H9 (cell line): ENCODE measurements at regions not wholly inside any gene's neighbourhood (a gene's known extent, or its start where the extent isn't known, plus 50 kb on each side); places are given as distances from the start of the nearest gene placed in this dataset.

Experiments
- DNase-seq: peaks from one replicate; pipeline ENCODE4 v3.0.0-alpha.2; 2017
- H2AFZ ChIP-seq: one replicate; pipeline ENCODE4 v1.6.1; 2013; ENCODE audit warnings: mild to moderate bottlenecking, low read length, control low read depth, moderate library complexity
- H2AK5ac ChIP-seq: 2 replicates; pipeline ENCODE4 v1.6.1; 2013; ENCODE audit warnings: low read length, control low read depth, mixed read lengths; ENCODE audit not compliant: insufficient read length
- H2BK120ac ChIP-seq: one replicate; pipeline ENCODE4 v1.6.1; 2013; ENCODE audit warnings: low read depth, mild to moderate bottlenecking, low read length, control low read depth, inconsistent platforms; ENCODE audit not compliant: poor library complexity, severe bottlenecking
- H2BK12ac ChIP-seq: 2 replicates; pipeline ENCODE4 v1.6.1; 2013; ENCODE audit warnings: low read length, control low read depth, mixed read lengths, low read depth; ENCODE audit not compliant: insufficient read length
- H2BK15ac ChIP-seq: 2 replicates; pipeline ENCODE4 v1.6.1; 2013; ENCODE audit warnings: low read depth, low read length, control low read depth
- H2BK20ac ChIP-seq: one replicate; pipeline ENCODE4 v1.6.1; 2013; ENCODE audit warnings: low read depth, mild to moderate bottlenecking, low read length, control low read depth, inconsistent platforms; ENCODE audit not compliant: poor library complexity, severe bottlenecking
- H2BK5ac ChIP-seq: 2 replicates; pipeline ENCODE4 v1.6.1; 2013; ENCODE audit warnings: low read length, control low read depth, mixed read lengths; ENCODE audit not compliant: insufficient read length
- H3K14ac ChIP-seq: 2 replicates; pipeline ENCODE4 v1.6.1; 2013; ENCODE audit warnings: low read length, control low read depth; ENCODE audit not compliant: insufficient read depth
- H3K18ac ChIP-seq: 2 replicates; pipeline ENCODE4 v1.6.1; 2013; ENCODE audit warnings: low read depth, mild to moderate bottlenecking, mixed read lengths, low read length, control low read depth; ENCODE audit not compliant: insufficient read length
- H3K23ac ChIP-seq: 2 replicates; pipeline ENCODE4 v1.6.1; 2013; ENCODE audit warnings: low read length, control low read depth, mixed read lengths, low read depth; ENCODE audit not compliant: insufficient read length
- H3K23me2 ChIP-seq: 2 replicates; pipeline ENCODE4 v1.6.1; 2013; ENCODE audit warnings: low read depth, mild to moderate bottlenecking, mixed read lengths, low read length, control low read depth; ENCODE audit not compliant: insufficient read length, poor library complexity, severe bottlenecking
- H3K27ac ChIP-seq: 2 replicates; pipeline ENCODE4 v1.5.1; 2013; ENCODE audit warnings: low read length, control low read depth, mixed read lengths, low read depth; ENCODE audit not compliant: insufficient read length
- H3K27me3 ChIP-seq: 2 replicates; pipeline ENCODE4 v1.6.1; 2013; ENCODE audit warnings: low read length, control low read depth, inconsistent platforms; ENCODE audit not compliant: insufficient read depth
- H3K4ac ChIP-seq: 2 replicates; pipeline ENCODE4 v1.6.1; 2013; ENCODE audit warnings: low read depth, mild to moderate bottlenecking, control low read depth, inconsistent platforms, low read length, moderate library complexity
- H3K4me1 ChIP-seq: 2 replicates; pipeline ENCODE4 v1.6.1; 2013; ENCODE audit warnings: low read length, control low read depth, inconsistent platforms; ENCODE audit not compliant: insufficient read depth
- H3K4me2 ChIP-seq: 2 replicates; pipeline ENCODE4 v1.6.1; 2013; ENCODE audit warnings: low read length, control low read depth, mixed read lengths; ENCODE audit not compliant: insufficient read length, insufficient read depth
- H3K56ac ChIP-seq: 2 replicates; pipeline ENCODE4 v1.6.1; 2013; ENCODE audit warnings: low read depth, mild to moderate bottlenecking, mixed read lengths, low read length, control low read depth; ENCODE audit not compliant: insufficient read length
- H3K79me1 ChIP-seq: 2 replicates; pipeline ENCODE4 v1.6.1; 2013; ENCODE audit warnings: low read depth, mild to moderate bottlenecking, moderate library complexity, low read length, control low read depth, inconsistent platforms; ENCODE audit not compliant: insufficient read depth, poor library complexity, severe bottlenecking
- H3K79me2 ChIP-seq: 2 replicates; pipeline ENCODE4 v1.6.1; 2013; ENCODE audit warnings: low read length, control low read depth, inconsistent platforms; ENCODE audit not compliant: insufficient read depth
- H3K9ac ChIP-seq: 2 replicates; pipeline ENCODE4 v1.6.1; 2013; ENCODE audit warnings: low read length, control low read depth, mixed read lengths; ENCODE audit not compliant: insufficient read length; ENCODE audit errors: extremely low read depth
- H3K9me3 ChIP-seq: one replicate; pipeline ENCODE4 v1.6.1; 2013; ENCODE audit warnings: low read depth, low read length, inconsistent platforms; ENCODE audit not compliant: control insufficient read depth
- H3T11ph ChIP-seq: one replicate; pipeline ENCODE4 v1.6.1; 2013; ENCODE audit warnings: mild to moderate bottlenecking, low read length, control low read depth, inconsistent platforms
- H4K20me1 ChIP-seq: one replicate; pipeline ENCODE4 v1.6.1; 2013; ENCODE audit not compliant: control insufficient read depth, insufficient read length, insufficient read depth
- H4K5ac ChIP-seq: 2 replicates; pipeline ENCODE4 v1.6.1; 2013; ENCODE audit warnings: low read depth, mild to moderate bottlenecking, mixed read lengths, low read length, control low read depth; ENCODE audit not compliant: insufficient read length
- H4K8ac ChIP-seq: replicated peaks from 2 replicates; pipeline ENCODE4 v1.6.1; 2013; ENCODE audit warnings: low read length, control low read depth, mixed read lengths, low read depth; ENCODE audit not compliant: insufficient read length
- H4K91ac ChIP-seq: 2 replicates; pipeline ENCODE4 v1.6.1; 2013; ENCODE audit warnings: low read depth, mild to moderate bottlenecking, moderate library complexity, mixed read lengths, low read length, control low read depth; ENCODE audit not compliant: insufficient read length
- H3K27ac Mint-ChIP-seq, 3 experiments: 2 replicates in 2 of 3; 3 replicates in 1 of 3; pipeline ENCODE4 v1.8.0; 2020 to 2021; ENCODE audit warnings: mixed read lengths in 3 of 3, mild to moderate bottlenecking in 1 of 3, moderate library complexity in 1 of 3
- H3K27me3 Mint-ChIP-seq: 2 replicates; pipeline ENCODE4 v1.8.0; 2021; ENCODE audit warnings: low read depth, mild to moderate bottlenecking, moderate library complexity, mixed read lengths
- H3K36me3 Mint-ChIP-seq, 3 experiments: 2 replicates in 2 of 3; 3 replicates in 1 of 3; pipeline ENCODE4 v1.8.0; 2020 to 2021; ENCODE audit warnings: low read depth in 3 of 3, mixed read lengths in 3 of 3; ENCODE audit not compliant: insufficient read depth in 1 of 3
- H3K4me1 Mint-ChIP-seq, 2 experiments: 2 replicates each; pipeline ENCODE4 v1.8.0; 2020; ENCODE audit warnings: mixed read lengths in 2 of 2
- H3K4me3 Mint-ChIP-seq, 2 experiments: 2 replicates in 1 of 2; 3 replicates in 1 of 2; pipeline ENCODE4 v1.8.0; 2020 to 2021; ENCODE audit warnings: mild to moderate bottlenecking in 2 of 2, mixed read lengths in 2 of 2, moderate library complexity in 1 of 2
- H3K9me3 Mint-ChIP-seq, 2 experiments: 2 replicates in 1 of 2; 3 replicates in 1 of 2; pipeline ENCODE4 v1.8.0; 2020; ENCODE audit warnings: mild to moderate bottlenecking in 2 of 2, mixed read lengths in 2 of 2, moderate library complexity in 1 of 2
- WGBS: extraction: QIAGEN DNeasy Blood & Tissue Kit; methylation state at CpG from one replicate; pipeline ENCODE4 v1.1.7; 2013; ENCODE audit warnings: missing lambda C conversion rate, low lambda C conversion rate, mixed read lengths; ENCODE audit not compliant: insufficient read length; ENCODE audit errors: extremely low coverage; 5-methylcytosine and 5-hydroxymethylcytosine counted together
- TF ChIP-seq, protein P1 (sequence below): fragments of 200-600 bp; sonication (generic); conservative IDR thresholded peaks from 3 replicates; pipeline ENCODE4 v1.8.0; 2021; ENCODE audit warnings: antibody characterized with exemption, mild to moderate bottlenecking

DNA sequence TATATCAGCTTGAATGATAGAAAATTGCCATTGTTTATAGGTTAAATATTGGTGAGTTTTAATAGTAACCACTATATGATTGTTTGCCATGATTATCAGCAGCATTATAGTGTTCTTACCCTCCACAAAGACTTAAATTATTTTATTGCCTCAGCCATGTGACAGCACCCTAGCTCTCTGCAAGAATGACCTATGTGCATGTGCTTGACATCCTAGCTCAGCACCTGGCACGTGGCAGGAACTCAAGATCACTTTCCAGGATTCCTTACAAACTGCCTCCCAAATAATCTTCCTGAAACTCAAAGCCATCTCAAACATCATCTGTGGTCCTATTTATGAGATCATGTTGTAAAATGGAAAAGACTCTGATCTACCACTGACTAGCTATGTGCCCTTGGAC is 68.1 kb upstream of the ANKRD30A start:
- H2AK5ac ChIP-seq: no peak overlapping the region
- no peaks in the 10 kb centered on the region for H3K79me1 ChIP-seq
- H3K14ac ChIP-seq: no peak overlapping the region
- no peak overlapping the region for H4K91ac ChIP-seq
- no peak overlapping the region for H3K9ac ChIP-seq
- H2AFZ ChIP-seq: no peak overlapping the region
- Mint-ChIP-seq H3K4me1 (no peaks in the 10 kb centered on the region), H3K4me3 (no peak overlapping the region), H3K36me3 (peaks cover 0 to 32% (median 14%) of the 10 kb centered on the region in 3 experiments; a peak in 5 of 7 replicates), H3K9me3 (peaks cover 84 to 89% of the 10 kb centered on the region in 2 experiments), H3K27ac (no peak overlapping the region), H3K27me3 (no peaks in the 10 kb centered on the region; the same call in 1 of the 2 replicates)
- H2BK20ac ChIP-seq: no peak overlapping the region
- no peaks in the 10 kb centered on the region for H3K4me1 ChIP-seq
- DNase-seq: no peak
- H3K23me2 ChIP-seq: no peaks in the 10 kb centered on the region
- TF ChIP-seq, protein P1, sequence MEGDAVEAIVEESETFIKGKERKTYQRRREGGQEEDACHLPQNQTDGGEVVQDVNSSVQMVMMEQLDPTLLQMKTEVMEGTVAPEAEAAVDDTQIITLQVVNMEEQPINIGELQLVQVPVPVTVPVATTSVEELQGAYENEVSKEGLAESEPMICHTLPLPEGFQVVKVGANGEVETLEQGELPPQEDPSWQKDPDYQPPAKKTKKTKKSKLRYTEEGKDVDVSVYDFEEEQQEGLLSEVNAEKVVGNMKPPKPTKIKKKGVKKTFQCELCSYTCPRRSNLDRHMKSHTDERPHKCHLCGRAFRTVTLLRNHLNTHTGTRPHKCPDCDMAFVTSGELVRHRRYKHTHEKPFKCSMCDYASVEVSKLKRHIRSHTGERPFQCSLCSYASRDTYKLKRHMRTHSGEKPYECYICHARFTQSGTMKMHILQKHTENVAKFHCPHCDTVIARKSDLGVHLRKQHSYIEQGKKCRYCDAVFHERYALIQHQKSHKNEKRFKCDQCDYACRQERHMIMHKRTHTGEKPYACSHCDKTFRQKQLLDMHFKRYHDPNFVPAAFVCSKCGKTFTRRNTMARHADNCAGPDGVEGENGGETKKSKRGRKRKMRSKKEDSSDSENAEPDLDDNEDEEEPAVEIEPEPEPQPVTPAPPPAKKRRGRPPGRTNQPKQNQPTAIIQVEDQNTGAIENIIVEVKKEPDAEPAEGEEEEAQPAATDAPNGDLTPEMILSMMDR: no peak
- H2BK120ac ChIP-seq: no peak overlapping the region
- H3K27me3 ChIP-seq: no peaks in the 10 kb centered on the region
- no peak overlapping the region for H3K4me2 ChIP-seq
- WGBS: no CpG with 5 or more reads among the region's 1 CpG
- H2BK12ac ChIP-seq: no peak overlapping the region
- no peak overlapping the region for H3K56ac ChIP-seq
- no peak overlapping the region for H2BK5ac ChIP-seq
- H4K8ac ChIP-seq: no peak overlapping the region
- H3K4ac ChIP-seq: no peak overlapping the region
- H3K27ac ChIP-seq: no peak overlapping the region
- no peaks in the 10 kb centered on the region for H4K20me1 ChIP-seq
- no peak overlapping the region for H3K23ac ChIP-seq
- H3K79me2 ChIP-seq: no peaks in the 10 kb centered on the region
- no peak overlapping the region for H2BK15ac ChIP-seq
- H3T11ph ChIP-seq: no peak overlapping the region
- no peak overlapping the region for H3K18ac ChIP-seq
- H4K5ac ChIP-seq: no peak overlapping the region
- peaks cover 67% of the 10 kb centered on the region for H3K9me3 ChIP-seq
